ENCODE measurements at regions not wholly inside any gene's neighbourhood (a gene's known extent, or its start where the extent isn't known, plus 50 kb on each side); places are given as distances from the start of the nearest gene placed in this dataset.

GRCh38 chr3:124053871-124054270 is 61.9 kb upstream of the ROPN1 start:
- TF ChIP-seq CTCF (IDR thresholded peaks at IDR 0.05; ENCODE audit: insufficient read depth, low read length) (no peak), GABPA (IDR thresholded peaks at IDR 0.05; ENCODE audit: low read depth) (no peak), REST (IDR thresholded peaks at IDR 0.05; ENCODE audit: insufficient replicate concordance, low read depth) (no peak)
